ENCODE measurements at regions not wholly inside any gene's neighbourhood (a gene's known extent, or its start where the extent isn't known, plus 50 kb on each side); places are given as distances from the start of the nearest gene placed in this dataset.
"Not testable (repeated sequence)": the region's sequence is repeated elsewhere in the genome, so short reads cannot be mapped to it uniquely, and the experiment has no call there.

GRCh38 chr5:128857076-128857677 is 108.1 kb upstream of the SLC27A6 start:
- Histone ChIP-seq H3K4me3 (replicated peaks; ENCODE audit: insufficient read depth, low read length) (no peak overlapping the region), H3K27ac (replicated peaks) (no peak overlapping the region), H3K27me3 (ENCODE audit: insufficient read depth, poor library complexity, severe bottlenecking) (no peaks in the 10 kb centered on the region)
- no peak for TF ChIP-seq GABPA (IDR thresholded peaks at IDR 0.05; ENCODE audit: low read depth)
- TF ChIP-seq, protein P1, sequence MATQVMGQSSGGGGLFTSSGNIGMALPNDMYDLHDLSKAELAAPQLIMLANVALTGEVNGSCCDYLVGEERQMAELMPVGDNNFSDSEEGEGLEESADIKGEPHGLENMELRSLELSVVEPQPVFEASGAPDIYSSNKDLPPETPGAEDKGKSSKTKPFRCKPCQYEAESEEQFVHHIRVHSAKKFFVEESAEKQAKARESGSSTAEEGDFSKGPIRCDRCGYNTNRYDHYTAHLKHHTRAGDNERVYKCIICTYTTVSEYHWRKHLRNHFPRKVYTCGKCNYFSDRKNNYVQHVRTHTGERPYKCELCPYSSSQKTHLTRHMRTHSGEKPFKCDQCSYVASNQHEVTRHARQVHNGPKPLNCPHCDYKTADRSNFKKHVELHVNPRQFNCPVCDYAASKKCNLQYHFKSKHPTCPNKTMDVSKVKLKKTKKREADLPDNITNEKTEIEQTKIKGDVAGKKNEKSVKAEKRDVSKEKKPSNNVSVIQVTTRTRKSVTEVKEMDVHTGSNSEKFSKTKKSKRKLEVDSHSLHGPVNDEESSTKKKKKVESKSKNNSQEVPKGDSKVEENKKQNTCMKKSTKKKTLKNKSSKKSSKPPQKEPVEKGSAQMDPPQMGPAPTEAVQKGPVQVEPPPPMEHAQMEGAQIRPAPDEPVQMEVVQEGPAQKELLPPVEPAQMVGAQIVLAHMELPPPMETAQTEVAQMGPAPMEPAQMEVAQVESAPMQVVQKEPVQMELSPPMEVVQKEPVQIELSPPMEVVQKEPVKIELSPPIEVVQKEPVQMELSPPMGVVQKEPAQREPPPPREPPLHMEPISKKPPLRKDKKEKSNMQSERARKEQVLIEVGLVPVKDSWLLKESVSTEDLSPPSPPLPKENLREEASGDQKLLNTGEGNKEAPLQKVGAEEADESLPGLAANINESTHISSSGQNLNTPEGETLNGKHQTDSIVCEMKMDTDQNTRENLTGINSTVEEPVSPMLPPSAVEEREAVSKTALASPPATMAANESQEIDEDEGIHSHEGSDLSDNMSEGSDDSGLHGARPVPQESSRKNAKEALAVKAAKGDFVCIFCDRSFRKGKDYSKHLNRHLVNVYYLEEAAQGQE (IDR thresholded peaks at IDR 0.05; ENCODE audit: insufficient replicate concordance, low read depth), result no peak
- TF ChIP-seq POLR2AphosphoS5 (IDR thresholded peaks at IDR 0.05; ENCODE audit: low read depth), result no peak
- no peak for TF ChIP-seq CTCF (IDR thresholded peaks at IDR 0.05; ENCODE audit: insufficient read depth, low read length)
- no peak for TF ChIP-seq SPI1 (IDR thresholded peaks at IDR 0.05; ENCODE audit: borderline replicate concordance, low read depth)
- DNase-seq (ENCODE audit: low read depth in 1 of 2, low spot score in 1 of 2), result no peak

GRCh38 chr5:128858995-128859394 is 106.3 kb upstream of the SLC27A6 start:
- H3K4me3 ChIP-seq (replicated peaks; ENCODE audit: insufficient read depth, low read length), result no peak overlapping the region
- TF ChIP-seq SPI1 (IDR thresholded peaks at IDR 0.05; ENCODE audit: borderline replicate concordance, low read depth) (no peak), GABPA (IDR thresholded peaks at IDR 0.05; ENCODE audit: low read depth) (no peak), POLR2AphosphoS5 (IDR thresholded peaks at IDR 0.05; ENCODE audit: low read depth) (no peak), CTCF (IDR thresholded peaks at IDR 0.05; ENCODE audit: insufficient read depth, low read length) (no peak)
- TF ChIP-seq, protein P1 (IDR thresholded peaks at IDR 0.05; ENCODE audit: insufficient replicate concordance, low read depth), result no peak
- H3K27me3 ChIP-seq (ENCODE audit: insufficient read depth, poor library complexity, severe bottlenecking), result no peaks in the 10 kb centered on the region
- no peak for DNase-seq (ENCODE audit: low read depth in 1 of 2, low spot score in 1 of 2)
- no peak overlapping the region for H3K27ac ChIP-seq (replicated peaks)

- H3K27me3 ChIP-seq (ENCODE audit: insufficient read depth, poor library complexity, severe bottlenecking); H3K4me3 ChIP-seq (replicated peaks; ENCODE audit: insufficient read depth, low read length); DNase-seq (ENCODE audit: low read depth in 1 of 2, low spot score in 1 of 2); H3K27ac ChIP-seq (replicated peaks): not testable (repeated sequence)
Measured at GRCh38 chr5:128861155-128861554, 104.1 kb upstream of the SLC27A6 start.

GRCh38 chr5:128869970-128870369 is 95.3 kb upstream of the SLC27A6 start:
- Histone ChIP-seq H3K27me3 (ENCODE audit: insufficient read depth, poor library complexity, severe bottlenecking) (no peaks in the 10 kb centered on the region), H3K27ac (replicated peaks) (no peak overlapping the region), H3K4me3 (replicated peaks; ENCODE audit: insufficient read depth, low read length) (no peak overlapping the region)
- no peak for DNase-seq (ENCODE audit: low read depth in 1 of 2, low spot score in 1 of 2)
- TF ChIP-seq, protein P1 (IDR thresholded peaks at IDR 0.05; ENCODE audit: insufficient replicate concordance, low read depth), result no peak
- no peak for TF ChIP-seq SPI1 (IDR thresholded peaks at IDR 0.05; ENCODE audit: borderline replicate concordance, low read depth)
- no peak for TF ChIP-seq CTCF (IDR thresholded peaks at IDR 0.05; ENCODE audit: insufficient read depth, low read length)
